Fibroblast of the aortic adventitia (primary cell): ENCODE measurements at regions not wholly inside any gene's neighbourhood (a gene's known extent, or its start where the extent isn't known, plus 50 kb on each side); places are given as distances from the start of the nearest gene placed in this dataset.

Experiments
- DNase-seq: peaks from one replicate; pipeline ENCODE4 v3.0.0-alpha.2; 2010; ENCODE audit warnings: low read depth
- H3K4me3 ChIP-seq: 2 replicates; pipeline ENCODE4 v1.5.1; 2011; ENCODE audit warnings: low read depth, mild to moderate bottlenecking, control low read depth, low read length, moderate library complexity
- TF ChIP-seq, protein P1 (sequence below): IDR thresholded peaks from 2 replicates; pipeline ENCODE4 v1.5.1; 2011; ENCODE audit warnings: mild to moderate bottlenecking, low read length, control low read depth, inconsistent platforms; ENCODE audit not compliant: insufficient read depth

DNA sequence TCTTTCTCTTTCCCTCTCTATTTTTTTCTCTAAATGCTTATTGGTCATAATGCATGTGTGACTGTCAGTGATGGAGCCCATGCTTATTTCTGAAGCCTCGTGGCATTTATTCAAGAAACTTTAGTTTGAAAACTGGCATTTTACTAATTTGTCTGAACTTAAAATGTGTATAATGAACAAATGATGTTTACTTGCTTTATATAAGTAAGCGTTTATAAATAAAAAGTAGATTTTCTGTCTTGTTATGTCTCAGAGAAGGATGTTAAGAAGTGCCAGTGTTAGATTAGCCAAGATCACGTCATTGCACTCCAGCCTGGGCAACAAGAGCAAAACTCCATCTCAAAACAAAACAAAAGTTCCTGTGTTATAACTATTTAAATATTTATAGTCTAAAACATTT, 1568.1 kb downstream of the EFNB2 start:
- no peak for DNase-seq
- H3K4me3 ChIP-seq: no peak overlapping the region

DNA sequence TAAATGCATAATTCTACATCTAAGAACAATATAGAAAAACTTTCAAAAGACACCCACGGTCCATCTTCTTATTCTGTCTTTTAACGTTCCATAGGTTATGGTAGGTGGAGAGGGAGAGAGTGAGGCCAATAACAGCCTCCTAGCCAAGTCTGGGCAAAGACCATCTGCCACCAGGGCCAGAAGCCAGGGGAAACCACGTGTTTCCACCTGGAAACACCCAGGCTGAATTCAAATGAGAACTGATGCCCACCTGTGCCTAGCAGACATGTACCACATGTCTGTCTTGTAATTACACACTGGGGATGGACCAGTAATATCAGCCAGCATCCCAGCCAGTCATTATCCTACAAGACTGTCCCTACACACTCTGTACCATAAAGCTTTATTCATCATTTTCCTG, 1573.1 kb downstream of the EFNB2 start:
- no peak overlapping the region for H3K4me3 ChIP-seq
- DNase-seq: no peak
- TF ChIP-seq, protein P1, sequence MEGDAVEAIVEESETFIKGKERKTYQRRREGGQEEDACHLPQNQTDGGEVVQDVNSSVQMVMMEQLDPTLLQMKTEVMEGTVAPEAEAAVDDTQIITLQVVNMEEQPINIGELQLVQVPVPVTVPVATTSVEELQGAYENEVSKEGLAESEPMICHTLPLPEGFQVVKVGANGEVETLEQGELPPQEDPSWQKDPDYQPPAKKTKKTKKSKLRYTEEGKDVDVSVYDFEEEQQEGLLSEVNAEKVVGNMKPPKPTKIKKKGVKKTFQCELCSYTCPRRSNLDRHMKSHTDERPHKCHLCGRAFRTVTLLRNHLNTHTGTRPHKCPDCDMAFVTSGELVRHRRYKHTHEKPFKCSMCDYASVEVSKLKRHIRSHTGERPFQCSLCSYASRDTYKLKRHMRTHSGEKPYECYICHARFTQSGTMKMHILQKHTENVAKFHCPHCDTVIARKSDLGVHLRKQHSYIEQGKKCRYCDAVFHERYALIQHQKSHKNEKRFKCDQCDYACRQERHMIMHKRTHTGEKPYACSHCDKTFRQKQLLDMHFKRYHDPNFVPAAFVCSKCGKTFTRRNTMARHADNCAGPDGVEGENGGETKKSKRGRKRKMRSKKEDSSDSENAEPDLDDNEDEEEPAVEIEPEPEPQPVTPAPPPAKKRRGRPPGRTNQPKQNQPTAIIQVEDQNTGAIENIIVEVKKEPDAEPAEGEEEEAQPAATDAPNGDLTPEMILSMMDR: no peak

More for the DNA sequence above, 1568.1 kb downstream of the EFNB2 start:
- TF ChIP-seq, protein P1: no peak

DNA sequence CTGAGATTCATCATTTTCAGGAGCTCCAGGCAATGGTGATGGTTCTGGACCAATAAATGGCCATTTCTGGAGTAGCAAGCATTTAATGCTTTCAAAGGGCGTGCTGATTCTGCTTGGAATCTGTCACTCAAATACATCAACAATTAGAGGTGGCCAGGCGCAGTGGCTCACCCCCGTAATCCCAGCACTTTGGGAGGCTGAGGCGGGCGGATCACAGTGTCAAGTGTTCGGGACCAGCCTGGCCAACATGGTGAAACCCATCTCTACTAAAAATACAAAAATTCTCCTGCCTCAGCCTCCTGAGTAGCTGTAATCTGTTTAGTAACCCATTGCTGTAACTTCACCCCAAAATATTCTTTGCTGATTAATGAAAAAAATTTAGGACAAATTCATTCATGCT, 1574.2 kb downstream of the EFNB2 start:
- DNase-seq: no peak
- TF ChIP-seq, protein P1: no peak
- H3K4me3 ChIP-seq: no peak overlapping the region

DNA sequence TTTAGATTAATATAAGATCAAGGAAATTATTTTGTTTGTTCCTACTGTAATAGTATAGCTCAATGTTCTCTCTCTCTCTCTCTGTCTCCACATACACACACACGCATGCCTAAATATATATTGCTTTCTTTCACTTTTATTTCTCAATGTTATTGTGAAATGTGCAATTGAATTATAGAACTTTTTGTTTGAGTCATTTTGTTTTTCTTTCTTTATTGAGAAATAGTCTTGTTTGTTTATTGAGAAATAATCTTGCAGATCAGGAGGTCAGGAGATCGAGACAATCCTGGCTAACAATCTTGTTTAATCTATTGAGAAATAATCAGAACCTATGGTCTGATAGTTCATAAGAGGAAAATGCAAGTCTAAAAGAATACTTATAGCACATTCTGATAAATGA, 1581.3 kb downstream of the EFNB2 start:
- H3K4me3 ChIP-seq: no peak overlapping the region
- no peak for DNase-seq
- TF ChIP-seq, protein P1: no peak

DNA sequence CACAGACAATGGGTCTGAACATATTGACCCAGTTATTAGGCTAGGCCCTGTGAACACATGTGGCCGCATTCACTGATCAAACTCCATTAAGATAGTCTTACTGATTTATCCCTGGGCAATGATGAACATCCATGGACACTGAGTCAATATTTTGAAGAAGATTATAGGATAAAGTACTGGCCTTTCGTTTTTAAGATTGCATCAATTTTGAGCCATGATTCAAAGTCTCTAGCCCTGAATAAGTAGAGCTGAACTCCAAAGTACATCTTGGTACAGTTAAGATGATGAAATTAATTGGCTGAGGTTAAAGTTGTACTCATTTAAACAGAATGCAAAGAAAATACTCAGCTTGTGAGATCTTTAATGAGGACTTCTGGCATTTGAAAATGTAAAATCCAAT, 1581.9 kb downstream of the EFNB2 start:
- H3K4me3 ChIP-seq: no peak overlapping the region
- DNase-seq: no peak

DNA sequence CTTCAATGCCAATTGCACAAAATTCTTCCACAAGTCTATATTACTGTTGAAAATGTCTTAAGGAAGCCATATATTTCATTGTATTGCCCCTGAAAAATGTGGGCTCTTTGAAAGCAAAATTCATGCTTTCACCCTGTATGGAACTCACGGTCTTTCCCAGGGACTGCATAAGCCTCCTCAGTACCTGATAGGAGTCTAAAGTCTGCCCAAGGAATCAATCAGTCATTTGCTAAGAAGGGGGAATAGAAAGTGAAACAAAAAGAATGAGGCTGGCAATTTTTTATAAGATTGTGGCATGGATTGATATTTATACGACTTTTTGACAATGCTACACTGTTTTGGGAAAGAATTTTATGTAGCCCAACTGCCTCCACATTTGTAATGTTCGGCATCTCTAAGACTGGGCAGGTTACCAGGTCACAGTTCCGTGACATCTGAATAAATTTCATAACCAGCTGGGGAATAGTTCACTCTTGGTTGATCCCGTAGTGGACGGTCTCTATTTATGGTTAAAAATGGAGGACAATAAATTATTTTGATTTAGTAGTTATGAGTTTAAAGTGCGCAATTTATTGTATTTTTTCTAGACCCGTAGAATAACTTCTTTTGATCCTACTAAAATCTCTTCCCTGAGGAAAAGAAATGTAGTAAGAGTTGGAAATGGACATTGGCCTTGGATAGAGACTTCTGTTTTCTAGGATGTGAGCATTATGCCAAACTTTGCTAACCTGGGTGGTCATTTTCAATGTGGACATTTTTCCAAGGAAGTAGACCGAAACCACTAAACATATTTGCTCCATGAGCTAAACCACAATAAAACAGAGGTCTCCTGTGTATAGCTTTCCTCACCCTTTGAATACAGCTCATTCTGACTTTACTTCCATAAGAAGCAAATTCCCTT, 1585.4 kb downstream of the EFNB2 start:
- no peak overlapping the region for H3K4me3 ChIP-seq
- no peak for DNase-seq
- TF ChIP-seq, protein P1: no peak

More for the DNA sequence above, 1581.9 kb downstream of the EFNB2 start:
- TF ChIP-seq, protein P1: no peak

DNA sequence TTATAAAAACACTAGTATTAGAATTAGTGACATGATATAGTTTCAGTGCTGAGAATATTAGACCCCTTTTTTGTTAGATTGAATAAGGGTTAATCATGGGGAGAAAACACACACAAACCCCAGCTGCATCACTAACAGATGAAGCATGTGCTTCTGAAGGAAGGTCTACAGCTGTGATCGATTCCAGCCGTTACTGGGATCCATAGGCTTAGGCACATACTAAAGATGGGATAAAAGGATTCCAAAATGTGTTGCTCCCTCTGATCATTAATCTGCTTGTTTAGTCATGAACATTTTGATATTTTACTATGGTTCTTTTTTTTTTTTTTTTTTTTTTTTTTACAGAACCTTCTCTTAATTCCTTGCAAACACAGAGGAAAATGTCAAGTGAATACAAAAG, 1591.3 kb downstream of the EFNB2 start:
- DNase-seq: no peak
- no peak overlapping the region for H3K4me3 ChIP-seq
- TF ChIP-seq, protein P1: no peak
